Upper lobe of right lung (tissue), 1 donor: ENCODE measurements at regions not wholly inside any gene's neighbourhood (a gene's known extent, or its start where the extent isn't known, plus 50 kb on each side); places are given as distances from the start of the nearest gene placed in this dataset.

Source experiments
- ATAC-seq: fragments of 200-7000 bp; cut with Tn5 transposase; one replicate; pipeline ENCODE4 v1.9.1; 2020; ENCODE audit warnings: mild to moderate bottlenecking, moderate library complexity
- DNase-seq: peaks from one replicate; pipeline ENCODE4 v3.0.0-alpha.2; 2020
- H3K27ac ChIP-seq: fragments of 200-600 bp; one replicate; pipeline ENCODE4 v1.8.0; 2022
- H3K27me3 ChIP-seq: fragments of 200-600 bp; one replicate; pipeline ENCODE4 v1.8.0; 2022; ENCODE audit warnings: mild to moderate bottlenecking
- H3K36me3 ChIP-seq: fragments of 200-600 bp; one replicate; pipeline ENCODE4 v1.8.0; 2022
- H3K4me1 ChIP-seq: fragments of 200-600 bp; one replicate; pipeline ENCODE4 v1.8.0; 2022
- H3K4me3 ChIP-seq: fragments of 200-600 bp; one replicate; pipeline ENCODE4 v1.8.0; 2022; ENCODE audit warnings: mild to moderate bottlenecking
- H3K9me3 ChIP-seq: fragments of 200-600 bp; one replicate; pipeline ENCODE4 v1.8.0; 2022
- CTCF ChIP-seq: fragments of 200-600 bp; IDR thresholded peaks from one replicate; pipeline ENCODE4 v1.8.0; 2022; ENCODE audit warnings: antibody characterized with exemption
- intact Hi-C: fragments of 100-400 bp; cut with DNase I; formaldehyde crosslinking; loops from one replicate; pipeline ENCODE4 v1.11.0; 2022
- donor health status: DM: no; HTN: yes; CAD: no; lungs with severe emphysema.

GRCh38 chr2:13651684-13652131 is 935.0 kb downstream of the TRIB2 start:
- ATAC-seq, result no peak
- Histone ChIP-seq H3K27me3 (no peaks in the 10 kb centered on the region), H3K9me3 (no peaks in the 10 kb centered on the region), H3K4me1 (no peaks in the 10 kb centered on the region), H3K36me3 (no peaks in the 10 kb centered on the region), H3K27ac (no peak overlapping the region), H3K4me3 (no peak overlapping the region)
- no peak for DNase-seq
- no peak for TF ChIP-seq CTCF
- intact Hi-C loops, result no loop called here

- no peak for DNase-seq
- intact Hi-C loops, result no loop called here
- H3K9me3 ChIP-seq, result no peaks in the 10 kb centered on the region
- no peak for ATAC-seq
- H3K27me3 ChIP-seq, result no peaks in the 10 kb centered on the region
- H3K4me1 ChIP-seq, result no peaks in the 10 kb centered on the region
- H3K4me3 ChIP-seq, result no peak overlapping the region
- H3K27ac ChIP-seq, result no peak overlapping the region
- no peaks in the 10 kb centered on the region for H3K36me3 ChIP-seq
- TF ChIP-seq CTCF, result no peak
These were observed 936.0 kb downstream of the TRIB2 start for GRCh38 chr2:13652531-13653313.

- Histone ChIP-seq H3K9me3 (no peaks in the 10 kb centered on the region), H3K36me3 (no peaks in the 10 kb centered on the region), H3K4me3 (no peak overlapping the region), H3K27ac (no peak overlapping the region), H3K27me3 (no peaks in the 10 kb centered on the region), H3K4me1 (no peaks in the 10 kb centered on the region)
- TF ChIP-seq CTCF, result no peak
- intact Hi-C loops, result no loop called here
- DNase-seq (no peak), ATAC-seq (no peak)
These were observed 937.7 kb downstream of the TRIB2 start for GRCh38 chr2:13654416-13654815.

- DNase-seq (no peak), ATAC-seq (no peak)
- H3K36me3 ChIP-seq, result no peaks in the 10 kb centered on the region
- H3K4me1 ChIP-seq, result no peaks in the 10 kb centered on the region
- no peak overlapping the region for H3K27ac ChIP-seq
- no peaks in the 10 kb centered on the region for H3K9me3 ChIP-seq
- intact Hi-C loops, result no loop called here
- no peak overlapping the region for H3K4me3 ChIP-seq
- H3K27me3 ChIP-seq, result no peaks in the 10 kb centered on the region
- TF ChIP-seq CTCF, result no peak
These were observed 943.5 kb downstream of the TRIB2 start for GRCh38 chr2:13660231-13660630.

- ATAC-seq (no peak), DNase-seq (no peak)
- intact Hi-C loops, result no loop called here
- Histone ChIP-seq H3K27ac (no peak overlapping the region), H3K4me3 (no peak overlapping the region), H3K36me3 (no peaks in the 10 kb centered on the region), H3K4me1 (no peaks in the 10 kb centered on the region), H3K27me3 (no peaks in the 10 kb centered on the region), H3K9me3 (no peaks in the 10 kb centered on the region)
- no peak for TF ChIP-seq CTCF
These were observed 945.3 kb downstream of the TRIB2 start for GRCh38 chr2:13662055-13662454.
